ENCODE measurements at regions not wholly inside any gene's neighbourhood (a gene's known extent, or its start where the extent isn't known, plus 50 kb on each side); places are given as distances from the start of the nearest gene placed in this dataset.
A peak's percentile ranks its signal among the peaks of the same experiment; 100 is the strongest.
"Not testable (repeated sequence)": the region's sequence is repeated elsewhere in the genome, so short reads cannot be mapped to it uniquely, and the experiment has no call there.

- peak; percentile 5 for DNase-seq
Observed at GRCh38 chr3:102038477-102039142, 189.3 kb downstream of the NFKBIZ start.

GRCh38 chr3:102040144-102040543 is 190.8 kb downstream of the NFKBIZ start:
- not testable (repeated sequence) for DNase-seq

DNA sequence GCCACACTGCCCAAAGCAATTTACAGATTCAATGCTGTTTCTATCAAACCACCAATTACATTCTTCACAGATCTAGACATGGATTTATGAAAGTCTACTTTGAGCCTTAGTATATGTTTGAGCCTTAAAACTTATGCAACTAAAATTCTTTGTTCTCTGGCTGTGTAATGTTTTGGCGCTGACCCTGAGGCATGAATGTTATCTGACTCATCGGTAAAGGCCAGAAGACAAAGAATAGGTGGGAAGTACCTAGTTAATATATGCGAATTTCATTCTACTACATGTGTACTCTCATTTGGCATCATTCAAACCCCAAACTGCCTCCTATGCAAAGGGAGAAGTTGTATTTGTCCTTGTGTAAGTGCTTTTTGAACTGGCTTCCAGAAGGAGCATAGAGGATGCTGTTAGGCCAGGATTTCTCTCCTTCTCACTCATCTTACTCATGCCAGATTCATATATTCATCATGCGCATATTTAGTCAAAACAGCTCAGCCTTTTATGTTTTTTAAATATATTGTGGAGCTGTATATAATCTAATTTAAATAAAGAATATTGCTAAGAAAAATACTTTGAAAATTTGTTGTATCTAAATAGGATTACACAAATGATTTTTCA is 204.2 kb downstream of the NFKBIZ start:
- no peak for DNase-seq

- DNase-seq: no peak
Observed at GRCh38 chr3:102054543-102055080, 205.3 kb downstream of the NFKBIZ start.

DNA sequence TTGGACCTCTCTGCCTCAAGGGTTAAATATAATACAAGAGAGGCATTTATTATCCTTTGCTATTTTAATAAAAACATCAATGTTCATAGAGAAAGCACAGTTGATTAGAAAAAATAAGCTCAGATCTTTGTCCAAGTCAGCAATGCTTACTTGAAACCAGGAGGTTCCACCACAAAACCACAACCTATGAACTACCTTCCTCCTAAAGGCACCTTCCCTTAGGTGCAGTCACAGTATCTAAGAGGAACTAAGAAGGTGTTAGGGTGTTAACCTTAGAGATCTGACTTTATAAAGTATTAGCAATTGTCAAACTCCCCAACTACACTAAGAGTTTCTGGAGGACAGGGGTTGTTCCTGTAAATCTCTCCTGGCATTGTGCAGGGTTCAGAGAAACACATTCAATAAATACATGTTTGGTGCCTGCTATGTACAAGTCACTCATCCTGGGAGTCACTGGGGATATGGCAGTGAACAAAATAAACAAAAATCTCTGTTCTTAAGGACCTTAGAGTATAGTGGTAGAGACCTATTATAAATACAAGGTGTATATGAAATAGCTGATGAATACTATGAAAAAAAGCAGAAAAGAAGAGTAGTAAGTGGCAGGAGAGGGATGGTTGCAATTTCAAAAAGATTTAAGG is 208.6 kb downstream of the NFKBIZ start:
- DNase-seq: no peak

- DNase-seq: no peak
Observed at GRCh38 chr3:102059145-102059943, 210.0 kb downstream of the NFKBIZ start.

DNA sequence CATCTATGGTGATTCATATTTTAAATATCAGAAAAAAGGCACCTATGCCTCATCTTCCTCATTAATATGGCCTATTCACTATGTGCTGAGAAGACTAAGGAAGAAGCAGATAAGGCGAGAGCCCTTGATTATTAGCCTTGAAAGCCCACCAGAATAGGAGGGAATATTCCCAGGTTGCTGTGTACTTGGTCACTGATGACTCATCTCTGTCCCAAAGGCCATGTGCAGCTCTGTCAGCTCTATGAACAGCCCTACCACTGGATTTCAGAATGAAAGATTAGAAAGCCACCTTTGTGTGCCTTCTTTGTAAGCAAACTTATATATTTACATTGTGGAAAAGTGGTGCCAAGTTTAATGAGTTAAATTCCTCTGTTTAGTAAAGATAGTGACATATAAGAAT is 211.5 kb downstream of the NFKBIZ start:
- DNase-seq: no peak

- DNase-seq: no peak
Observed at GRCh38 chr3:102063572-102063971, 214.3 kb downstream of the NFKBIZ start.

- no peak for DNase-seq
Observed at GRCh38 chr3:102066470-102066869, 217.2 kb downstream of the NFKBIZ start.

GRCh38 chr3:102068327-102068726 is 219.0 kb downstream of the NFKBIZ start:
- DNase-seq: no peak

DNA sequence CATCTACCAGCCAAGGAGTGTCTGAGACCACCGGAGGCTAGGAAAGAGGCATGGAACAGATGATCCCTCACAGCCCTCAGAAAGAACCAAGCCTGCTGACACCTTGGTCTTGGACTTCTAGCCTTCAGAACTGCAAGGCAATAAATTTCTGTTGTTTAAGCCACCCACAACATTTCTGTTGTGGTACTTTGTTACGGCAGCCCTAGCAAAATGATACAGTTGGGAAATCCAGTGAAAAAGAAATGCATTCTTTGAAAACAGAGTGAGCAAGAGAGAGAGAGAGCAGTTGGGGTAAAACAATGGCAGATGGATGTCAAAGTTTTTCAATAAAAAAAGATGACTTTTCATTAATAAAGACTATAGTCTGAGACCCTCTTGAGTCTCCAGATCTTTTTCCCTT is 219.4 kb downstream of the NFKBIZ start:
- no peak for DNase-seq

DNA sequence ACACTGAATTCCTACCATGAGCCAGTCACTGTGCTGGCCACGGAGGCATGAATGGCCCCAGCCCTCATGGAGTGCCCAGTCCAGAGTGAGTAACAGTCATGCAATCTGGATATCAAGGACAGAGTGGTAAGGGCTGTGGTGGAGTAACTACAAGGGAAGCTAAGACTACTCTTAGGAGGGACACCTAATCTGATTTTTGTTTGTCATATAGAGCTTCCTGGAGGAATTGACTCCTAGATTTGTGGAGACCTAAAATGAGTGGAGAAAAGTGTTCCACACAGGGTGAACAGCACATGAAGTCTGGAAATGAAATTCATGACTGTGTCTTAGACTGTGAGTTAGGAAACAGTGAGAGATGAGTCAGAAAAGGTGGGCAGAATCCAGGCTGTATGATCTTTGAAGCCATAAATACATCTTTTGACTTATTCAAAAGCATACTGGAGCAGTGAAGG is 219.9 kb downstream of the NFKBIZ start:
- DNase-seq: no peak

GRCh38 chr3:102074946-102075345 is 225.6 kb downstream of the NFKBIZ start:
- no peak for DNase-seq

DNA sequence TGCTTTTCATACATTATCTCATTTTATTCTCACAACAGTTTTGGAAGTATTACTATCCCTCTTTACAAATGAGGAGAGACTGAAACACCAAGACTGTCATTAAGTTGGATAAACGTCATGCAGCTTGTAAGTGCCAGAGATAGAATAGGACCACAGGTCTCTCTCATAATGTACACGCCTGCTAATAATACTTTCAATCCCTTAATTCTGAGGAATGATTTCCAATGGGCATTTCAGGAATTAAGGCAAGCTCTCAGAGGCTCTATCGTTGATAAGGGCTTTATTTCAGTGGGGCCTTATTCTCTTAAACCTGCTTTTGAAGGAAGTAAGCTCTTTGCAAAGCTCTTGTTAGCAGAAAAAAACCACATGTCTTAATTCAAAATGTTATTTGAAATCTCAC is 229.1 kb downstream of the NFKBIZ start:
- DNase-seq: no peak

DNA sequence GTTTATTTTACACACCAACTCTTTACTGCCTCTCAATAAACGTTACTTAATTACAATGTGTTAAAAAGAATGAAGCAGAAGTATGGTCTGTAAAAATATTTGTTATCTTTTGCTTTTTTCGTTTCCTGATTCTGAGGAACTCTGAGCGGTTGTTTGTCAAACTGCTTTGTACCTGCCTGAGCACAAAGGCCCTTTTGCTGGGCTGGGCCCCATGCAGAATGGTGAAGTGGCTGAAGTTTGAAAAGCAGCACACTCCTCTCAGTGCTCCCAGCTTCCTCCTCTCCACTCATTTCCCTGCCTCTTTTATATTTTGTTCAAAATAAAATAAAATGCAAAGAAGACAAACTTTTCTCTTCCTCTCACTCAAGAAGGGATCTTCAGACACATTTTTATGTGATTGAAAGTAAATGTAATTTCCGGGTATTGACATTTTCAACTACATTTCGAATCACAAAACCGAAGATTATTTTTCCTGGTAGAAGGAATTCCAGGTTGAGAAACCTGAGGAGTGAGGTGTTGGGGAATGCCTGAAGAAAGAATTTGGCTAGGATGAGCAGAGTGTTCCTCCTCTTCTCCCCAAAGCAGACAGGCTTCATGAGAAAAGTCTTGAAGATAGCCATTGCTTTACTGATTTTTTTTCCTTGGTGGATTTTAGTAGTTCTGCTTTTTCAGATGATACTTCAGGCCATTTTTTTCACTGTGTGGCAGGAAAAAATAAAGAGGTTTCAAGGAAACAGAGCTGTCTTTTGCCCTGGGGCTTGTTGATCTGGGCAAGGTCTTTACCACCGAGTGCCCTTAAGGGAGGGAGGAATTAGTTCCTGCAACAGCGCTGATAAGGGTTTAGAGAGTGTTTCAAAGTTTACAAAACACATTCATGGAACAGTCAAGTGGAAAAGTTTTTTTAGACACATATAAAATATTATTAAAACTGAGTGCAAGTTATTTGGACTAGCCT is 229.8 kb downstream of the NFKBIZ start:
- DNase-seq: no peak

DNA sequence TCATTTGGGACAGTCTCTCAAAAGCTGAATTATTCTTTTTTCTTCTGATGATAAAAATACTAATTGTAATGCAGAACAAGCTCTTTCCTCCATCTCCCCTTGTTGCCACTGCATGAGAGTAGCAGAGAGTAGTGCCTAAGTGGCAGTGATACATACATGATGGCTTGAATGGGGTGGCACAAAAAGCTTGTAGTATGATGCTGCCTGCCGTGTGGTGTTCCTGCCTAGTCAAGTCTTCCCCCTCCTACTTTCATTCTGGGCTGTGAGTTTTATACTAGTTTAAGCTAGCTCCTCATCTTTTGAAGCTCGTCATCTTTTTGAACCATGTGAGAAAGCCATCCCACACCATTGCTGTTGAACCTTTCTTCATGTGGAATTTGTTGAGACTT is 230.5 kb downstream of the NFKBIZ start:
- DNase-seq: no peak

DNA sequence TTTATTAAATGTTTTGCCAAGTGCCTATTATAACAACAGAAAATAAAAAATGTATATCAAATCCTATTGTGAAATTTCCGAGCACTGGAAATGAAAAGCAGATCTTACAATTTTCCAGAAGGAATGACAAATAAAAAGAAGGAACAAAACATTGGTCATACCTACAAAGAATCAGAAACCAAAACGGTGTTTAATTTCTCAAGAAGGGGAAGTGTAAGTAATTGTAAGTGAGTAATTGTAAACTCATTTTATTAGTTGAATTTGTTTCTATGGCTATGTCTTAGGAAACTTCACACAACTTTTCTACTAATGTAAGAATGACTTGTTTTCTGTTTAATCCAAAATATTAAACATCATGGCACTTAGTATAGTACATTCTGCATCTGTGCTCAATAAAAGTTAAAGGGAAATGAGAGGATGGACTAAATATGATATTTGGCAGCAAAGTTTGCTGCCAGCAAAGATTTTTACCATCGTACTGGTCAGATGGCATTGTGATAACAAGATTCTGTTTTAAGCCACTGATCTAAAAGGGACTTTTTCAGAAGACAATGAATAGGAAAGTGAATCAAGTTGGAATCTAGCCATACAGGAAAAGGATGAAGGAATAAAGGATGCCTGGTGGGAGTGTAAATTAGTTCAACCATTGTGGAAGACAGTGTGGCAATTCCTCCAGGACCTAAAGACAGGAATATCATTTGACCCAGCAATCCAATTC is 232.4 kb downstream of the NFKBIZ start:
- no peak for DNase-seq

GRCh38 chr3:102083473-102083872 is 234.2 kb downstream of the NFKBIZ start:
- DNase-seq: no peak

DNA sequence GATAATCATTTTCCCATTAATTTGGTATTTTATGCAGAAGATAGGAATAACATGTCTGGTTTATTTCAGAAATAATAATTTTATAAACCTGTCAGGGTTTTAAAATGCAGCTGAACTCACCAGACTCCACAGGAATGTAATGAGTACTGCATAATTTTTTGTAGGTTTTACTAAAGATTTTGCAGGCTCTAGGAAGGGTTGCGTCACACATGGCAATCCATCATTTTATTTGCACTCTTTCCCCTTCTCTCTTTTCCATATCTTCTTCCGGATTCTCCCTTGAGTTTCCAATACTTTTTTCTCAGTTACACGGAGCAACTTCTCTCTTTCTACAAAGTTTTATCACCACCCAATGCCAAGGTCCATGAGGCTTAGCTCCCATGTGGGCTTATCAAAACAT is 234.7 kb downstream of the NFKBIZ start:
- DNase-seq: no peak

GRCh38 chr3:102084704-102085103 is 235.4 kb downstream of the NFKBIZ start:
- DNase-seq: no peak

GRCh38 chr3:102085431-102086176 is 236.3 kb downstream of the NFKBIZ start:
- no peak for DNase-seq

All from SIG-M5 (cell line).